HG03196 (cell line): ENCODE measurements at regions not wholly inside any gene's neighbourhood (a gene's known extent, or its start where the extent isn't known, plus 50 kb on each side); places are given as distances from the start of the nearest gene placed in this dataset.
"Not testable (repeated sequence)": the region's sequence is repeated elsewhere in the genome, so short reads cannot be mapped to it uniquely, and the experiment has no call there.

Source experiments
- ATAC-seq: cut with Tn5 transposase; IDR thresholded peaks from one replicate; pipeline ENCODE4 v1.9.1; 2021; ENCODE audit not compliant: unreplicated experiment

DNA sequence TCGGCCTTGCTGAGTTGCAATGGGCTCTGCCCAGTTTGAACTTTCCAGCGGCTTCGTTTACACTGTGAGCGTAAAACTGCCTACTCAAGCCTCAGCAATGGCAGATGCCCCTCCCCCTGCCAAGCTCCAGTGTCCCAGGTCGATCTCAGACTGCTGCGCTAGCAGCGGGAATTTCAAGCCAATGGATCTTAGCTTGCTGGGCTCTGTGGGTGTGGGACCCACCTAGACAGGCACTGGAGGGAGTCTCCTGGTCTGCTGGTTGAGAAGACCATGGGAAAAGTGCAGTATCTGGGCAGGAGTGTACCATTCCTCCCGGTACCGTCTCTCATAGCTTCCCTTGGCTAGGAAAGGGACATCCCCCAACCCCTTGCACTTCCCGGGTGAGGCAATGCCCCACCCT, 88.2 kb downstream of the KLHL28 start:
- ATAC-seq, result no peak

DNA sequence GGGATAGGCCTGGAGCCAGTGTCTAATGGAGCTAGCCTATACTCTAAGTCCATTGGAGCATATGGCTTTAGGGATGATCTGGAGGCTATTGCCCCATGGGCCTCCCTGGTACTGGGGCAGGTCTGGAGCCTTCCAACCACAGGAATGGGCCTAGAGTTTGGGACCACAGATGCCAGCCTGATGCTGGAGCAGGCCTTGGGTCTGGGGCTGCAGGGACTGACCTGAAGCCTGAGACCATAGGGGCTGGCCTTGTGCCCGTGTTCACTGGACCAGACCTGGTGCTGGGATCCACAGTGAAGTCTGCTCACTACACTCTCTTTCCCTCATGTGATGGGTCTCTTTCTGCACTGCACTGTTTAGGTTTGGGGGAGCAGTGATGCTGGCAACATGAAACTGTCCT, 95.0 kb downstream of the KLHL28 start:
- no peak for ATAC-seq

DNA sequence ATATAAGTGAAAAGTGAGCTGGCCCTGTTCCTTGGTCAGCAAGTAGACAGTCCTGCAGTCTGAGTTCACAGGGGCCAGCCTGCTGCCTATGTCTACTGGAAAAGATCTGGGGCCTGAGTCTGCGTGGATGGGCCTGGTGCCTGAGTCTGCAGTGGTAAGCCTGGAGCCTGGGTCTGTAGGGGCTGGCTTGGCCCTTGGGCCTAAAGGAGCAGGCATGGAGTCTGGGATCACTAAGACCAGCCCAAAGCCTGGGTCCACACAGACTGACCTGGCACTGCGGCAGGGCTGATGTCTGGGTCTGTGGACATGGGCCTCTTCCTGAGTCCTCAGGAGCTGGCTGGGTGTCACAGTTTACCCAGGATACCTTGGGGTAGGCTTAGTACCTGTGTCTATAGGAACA, 95.4 kb downstream of the KLHL28 start:
- ATAC-seq, result no peak

DNA sequence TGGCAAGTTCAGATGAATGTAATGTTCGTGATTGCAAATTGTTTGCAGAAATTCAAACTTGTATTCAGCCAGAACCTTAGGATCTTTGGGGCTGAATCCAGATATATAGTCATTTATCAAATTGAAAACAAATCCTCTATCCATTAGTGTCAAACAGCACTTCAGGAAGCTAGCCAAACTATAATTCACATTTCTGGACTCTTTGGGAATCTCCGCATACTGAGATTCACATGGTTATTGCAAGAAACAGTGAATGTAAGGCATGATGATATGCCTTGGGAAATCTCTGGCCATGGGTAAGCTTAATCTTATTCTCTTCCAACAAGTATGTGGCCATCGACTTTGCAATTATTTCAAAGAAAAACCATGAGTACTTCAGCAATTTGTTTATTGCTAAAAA, 98.5 kb downstream of the KLHL28 start:
- ATAC-seq, result no peak

GRCh38 chr14:44854114-44854513, 107.6 kb downstream of the KLHL28 start:
- no peak for ATAC-seq

DNA sequence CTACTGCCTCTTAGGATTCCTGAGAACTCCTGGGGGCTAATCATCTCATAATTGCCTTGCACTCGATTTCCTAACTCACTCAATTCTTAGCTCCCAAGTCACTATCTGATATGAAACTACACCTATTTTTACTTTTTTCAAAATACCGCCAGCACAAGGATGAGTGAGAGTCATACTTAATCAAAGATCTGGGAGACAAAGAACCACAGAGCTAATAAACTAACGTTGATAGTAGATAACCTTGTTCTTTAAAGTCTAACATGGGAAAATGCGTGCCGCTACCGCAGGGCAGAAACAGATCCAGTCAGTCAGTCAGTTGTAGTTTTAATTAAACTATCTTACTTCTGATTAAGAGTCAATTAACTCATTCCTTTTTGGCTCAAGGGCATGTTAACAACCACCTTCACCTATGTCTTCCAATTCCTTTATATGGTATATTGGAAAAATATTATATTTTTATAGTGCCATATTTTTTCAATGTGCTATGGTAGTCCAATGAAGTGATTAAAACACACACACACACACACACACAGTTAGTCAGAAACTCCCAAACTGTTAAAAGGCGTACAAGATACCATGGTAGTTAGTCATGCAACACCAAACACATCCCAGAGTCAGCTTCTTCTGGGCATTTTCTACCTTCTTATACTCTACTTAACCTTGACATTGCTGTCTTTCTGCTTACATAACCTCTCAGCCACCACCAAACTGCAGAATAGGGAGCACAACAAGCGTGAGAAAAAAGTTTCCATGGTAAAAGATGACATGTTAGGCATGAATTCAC, 114.0 kb downstream of the KLHL28 start:
- ATAC-seq, result no peak

GRCh38 chr14:44846232-44846824, 115.4 kb downstream of the KLHL28 start:
- ATAC-seq, result no peak

GRCh38 chr14:44835928-44836327, 125.8 kb downstream of the KLHL28 start:
- ATAC-seq, result not testable (repeated sequence)

- no peak for ATAC-seq
Observed at GRCh38 chr14:44833376-44834060, 128.2 kb downstream of the KLHL28 start.

- ATAC-seq, result no peak
Observed at GRCh38 chr14:44830371-44830770, 131.4 kb downstream of the KLHL28 start.

DNA sequence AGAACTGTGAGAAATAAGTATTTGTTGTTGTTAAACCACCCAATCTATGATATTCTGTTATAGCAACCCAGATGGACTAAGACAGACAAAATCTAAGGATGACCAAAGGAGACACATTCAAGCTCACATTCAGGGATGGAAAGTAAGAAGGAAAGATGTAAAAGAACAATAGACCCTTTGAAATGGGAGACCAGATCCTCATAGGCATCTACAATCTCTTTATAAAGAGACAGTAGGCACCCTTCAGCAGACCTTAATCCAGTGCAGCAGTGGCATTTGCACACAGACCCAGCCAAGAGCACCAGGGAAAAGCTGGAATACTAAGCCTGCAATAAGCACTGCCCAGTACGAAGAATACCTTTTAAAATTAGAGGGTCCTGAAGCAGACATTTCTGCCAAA, 132.7 kb downstream of the KLHL28 start:
- no peak for ATAC-seq

GRCh38 chr14:44828023-44828422, 133.7 kb downstream of the KLHL28 start:
- ATAC-seq, result no peak

DNA sequence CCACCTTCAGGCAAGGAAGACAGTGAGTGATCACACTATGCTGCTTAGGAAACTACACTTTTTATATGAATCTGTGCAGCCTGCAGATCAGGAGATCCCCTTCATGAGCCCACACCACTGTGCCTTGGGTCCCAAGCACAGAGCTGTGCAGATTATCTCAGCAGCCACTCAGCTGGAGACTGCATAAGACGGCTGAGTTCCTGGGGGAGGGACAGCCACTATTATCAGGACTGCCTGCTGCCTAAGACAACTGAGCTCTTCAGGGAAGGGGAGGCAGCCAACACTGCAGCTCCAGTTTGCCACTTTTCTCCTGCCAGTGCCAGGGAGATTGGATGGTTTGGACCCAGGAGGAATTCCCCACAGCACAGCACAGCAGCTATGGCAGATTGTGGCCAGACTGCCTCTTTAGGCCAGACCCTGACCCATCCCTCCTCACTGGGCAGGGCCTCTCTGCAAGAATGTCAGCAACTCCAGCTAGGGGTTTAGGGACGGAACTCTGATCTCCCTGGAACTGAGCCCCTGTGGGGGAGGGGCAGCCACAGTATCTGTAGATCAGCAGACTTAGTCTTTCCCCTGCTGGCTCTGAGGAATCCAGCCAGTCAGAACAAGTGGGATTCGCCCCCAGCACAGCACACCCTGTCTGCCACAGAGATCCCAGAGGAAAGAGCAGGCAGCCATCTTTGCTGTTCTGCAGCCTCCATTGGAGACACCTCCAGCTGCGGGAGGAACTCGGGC, 141.3 kb downstream of the KLHL28 start:
- ATAC-seq, result no peak

DNA sequence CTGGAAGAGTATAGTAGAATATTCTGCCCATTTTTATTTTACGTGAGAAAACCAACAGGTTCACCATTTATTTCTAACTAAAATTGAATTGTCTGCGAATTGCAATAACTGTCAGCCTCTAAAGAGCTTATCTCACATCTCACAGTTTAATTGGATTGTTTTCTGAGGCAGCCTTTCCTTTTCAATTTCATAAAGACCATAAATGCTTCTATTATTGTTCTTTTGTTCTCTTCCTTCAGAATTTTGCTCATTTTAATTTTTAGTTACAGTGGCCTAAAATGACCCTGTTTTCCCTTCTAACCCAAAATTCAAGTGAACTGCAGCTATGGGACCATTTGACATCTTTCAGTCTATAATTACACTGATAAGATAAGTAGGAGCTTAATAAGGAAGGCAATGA, 147.6 kb downstream of the KLHL28 start:
- no peak for ATAC-seq

- ATAC-seq, result no peak
Observed at GRCh38 chr14:44812672-44813071, 149.1 kb downstream of the KLHL28 start.

DNA sequence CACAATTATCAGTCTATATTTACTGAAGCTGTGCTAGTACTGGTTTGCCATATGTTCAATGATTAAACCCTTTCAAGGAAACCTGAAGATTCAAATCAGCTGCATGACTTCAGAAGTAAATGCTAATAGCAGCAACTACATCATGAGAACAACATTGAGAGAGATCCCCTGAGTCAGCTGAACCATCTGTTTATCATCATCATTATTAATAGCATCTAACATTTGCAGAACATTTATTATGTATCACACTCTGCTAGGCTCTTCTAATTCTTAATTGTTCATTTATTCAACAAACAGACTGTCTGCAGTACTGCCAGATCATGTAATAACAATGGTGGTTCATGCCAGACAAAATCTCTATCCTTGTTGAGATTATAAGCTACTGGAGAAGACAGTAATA, 157.4 kb downstream of the KLHL28 start:
- ATAC-seq, result no peak

GRCh38 chr14:44803239-44803905, 158.4 kb downstream of the KLHL28 start:
- peak; percentile 86 for ATAC-seq

DNA sequence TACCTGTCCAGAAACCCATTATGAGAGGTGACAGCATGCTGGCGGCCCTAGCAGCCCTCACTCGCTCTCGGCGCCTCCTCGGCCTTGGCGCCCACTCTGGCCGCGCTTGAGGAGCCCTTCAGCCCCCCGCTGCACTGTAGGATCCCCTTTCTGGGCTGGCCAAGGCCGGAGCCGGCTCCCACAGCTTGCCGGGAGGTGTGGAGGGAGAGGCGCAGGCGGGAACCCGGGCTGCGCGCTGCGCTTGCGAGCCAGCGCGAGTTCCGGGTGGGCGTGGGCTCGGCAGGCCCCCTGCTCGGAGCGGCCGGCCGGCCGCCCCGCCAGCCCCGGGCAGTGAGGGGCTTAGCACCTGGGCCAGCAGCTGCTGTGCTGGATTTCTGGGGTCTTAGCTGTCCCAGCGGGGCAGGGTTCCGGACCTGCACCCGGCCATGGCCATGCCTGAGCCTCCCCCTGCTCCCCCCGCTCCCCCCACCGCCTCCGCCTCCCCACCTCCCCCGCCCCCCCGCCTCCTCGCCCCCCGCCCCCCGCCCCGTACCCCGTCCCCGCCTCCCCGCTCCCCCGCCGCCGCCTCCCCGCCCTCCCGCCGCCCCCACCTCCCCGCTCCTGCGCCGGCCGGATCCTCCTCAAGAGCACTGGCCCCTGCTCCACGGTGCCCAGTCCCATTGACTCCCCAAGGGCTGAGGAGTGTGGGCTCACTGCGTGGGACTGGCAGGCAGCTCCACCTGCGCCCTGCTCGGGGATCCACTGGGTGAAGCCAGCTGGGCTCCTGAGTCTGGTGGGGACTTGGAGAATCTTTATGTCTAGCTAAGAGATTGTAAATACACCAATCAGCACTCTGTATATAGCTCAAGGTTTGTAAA, 163.1 kb downstream of the KLHL28 start:
- ATAC-seq, result no peak

- ATAC-seq, result no peak
Observed at GRCh38 chr14:44795725-44796124, 166.0 kb downstream of the KLHL28 start.

GRCh38 chr14:44791730-44792129, 170.0 kb downstream of the KLHL28 start:
- no peak for ATAC-seq
